Stimulated activated CD4-positive, alpha-beta T cell treated with anti-CD3 and anti-CD28 coated beads, Interleukin-4, amount 100 ng/mL, for 4 hours (primary cell): ENCODE measurements at regions not wholly inside any gene's neighbourhood (a gene's known extent, or its start where the extent isn't known, plus 50 kb on each side); places are given as distances from the start of the nearest gene placed in this dataset.

ENCODE experiments used
- DNase-seq, 2 experiments: peaks; one replicate each; pipeline ENCODE4 v3.0.0-alpha.2; 2020

DNA sequence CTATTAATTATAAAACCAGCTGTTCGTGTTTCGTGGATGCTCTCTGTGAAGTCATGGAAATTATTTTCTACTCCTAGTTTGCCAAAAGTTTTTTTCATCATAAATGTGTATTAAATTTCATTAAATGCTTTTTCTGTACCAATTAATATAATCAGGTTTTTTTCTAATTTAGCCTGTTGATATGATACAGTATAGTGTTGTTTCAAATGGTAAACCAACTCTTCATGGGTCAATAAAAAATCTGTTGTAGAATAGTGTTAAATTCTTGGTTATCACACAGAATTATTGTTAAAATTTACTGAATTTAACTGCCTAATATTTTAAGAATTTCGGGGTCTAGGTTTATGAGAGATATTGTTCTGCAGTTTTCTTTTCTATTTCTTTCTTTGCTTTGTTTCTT lies 505.9 kb upstream of the MANEA start:
- DNase-seq = no peak

DNA sequence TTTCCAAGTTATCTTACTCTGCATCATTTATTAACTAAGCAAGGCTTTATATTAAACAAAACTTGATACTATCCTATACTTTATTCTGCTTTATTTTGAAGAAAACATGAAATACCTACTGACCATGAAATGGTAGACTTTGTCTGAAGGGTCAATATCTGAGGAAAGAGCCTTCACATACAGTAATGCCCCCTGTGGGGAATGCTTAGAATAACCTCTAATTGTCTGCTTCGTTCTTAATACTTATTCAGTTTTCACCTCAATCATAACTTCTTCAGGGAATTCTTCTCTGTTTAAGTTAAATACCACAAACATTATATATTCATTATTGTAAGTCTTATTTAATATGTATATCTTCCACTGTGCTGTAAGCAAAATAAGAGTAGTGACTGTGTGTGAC lies 498.9 kb upstream of the MANEA start:
- DNase-seq = no peak

DNA sequence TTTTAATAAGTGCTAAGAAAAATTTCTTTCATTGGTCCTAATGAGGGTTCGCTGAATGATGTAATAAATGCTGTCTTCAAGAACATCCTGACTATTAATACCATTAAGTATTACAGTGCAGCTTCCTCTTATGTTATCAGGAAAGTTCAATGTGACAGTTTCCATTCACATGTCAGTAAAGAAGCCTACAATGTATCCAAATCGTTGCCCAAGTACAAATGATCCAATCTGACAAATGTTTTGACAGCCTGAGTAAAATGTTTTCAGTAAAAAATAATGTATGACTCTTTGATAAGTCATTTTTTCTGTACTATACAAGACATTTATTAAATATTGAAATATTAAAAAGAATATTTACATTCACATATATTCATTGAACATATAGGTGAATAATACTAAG lies 496.1 kb upstream of the MANEA start:
- DNase-seq = no peak

DNA sequence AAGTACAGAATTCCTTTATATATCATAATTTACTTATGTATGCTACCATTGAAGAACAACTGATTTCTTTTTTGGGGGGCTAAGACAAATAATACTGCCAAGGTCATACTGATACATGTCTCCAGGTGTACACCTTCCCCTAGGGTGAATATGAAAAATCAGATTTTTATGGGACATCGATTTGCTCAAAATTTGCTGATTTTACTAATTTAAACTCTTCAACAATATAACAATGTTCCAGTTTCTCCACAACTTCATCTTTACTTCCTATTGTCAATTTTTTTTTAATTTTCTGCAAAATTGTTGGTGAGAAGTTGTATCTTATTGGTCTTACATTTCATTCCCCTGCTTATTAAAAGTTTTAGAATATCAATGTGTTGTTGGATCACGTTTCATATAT lies 495.4 kb upstream of the MANEA start:
- DNase-seq = no peak

DNA sequence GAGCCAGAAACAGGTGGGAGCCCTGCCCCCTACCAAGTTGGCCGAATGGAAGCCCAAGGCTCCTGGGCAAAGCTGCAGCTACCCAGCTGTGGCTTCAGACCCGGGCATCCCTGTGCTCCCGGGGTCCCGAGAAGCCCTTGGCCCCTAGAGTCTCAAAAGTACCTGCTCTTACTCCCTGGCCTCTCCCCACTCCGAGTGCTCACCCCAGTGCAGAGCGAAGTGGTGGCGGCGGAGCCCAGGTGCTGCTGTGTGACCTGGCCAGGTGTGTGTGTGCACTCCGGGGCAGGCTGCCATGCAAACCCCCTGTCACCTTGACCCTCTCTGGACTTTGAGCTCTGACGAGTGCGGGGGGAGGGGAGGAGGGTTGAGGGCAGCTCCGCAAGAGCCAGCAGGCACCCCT lies 493.8 kb upstream of the MANEA start:
- no peak for DNase-seq

DNA sequence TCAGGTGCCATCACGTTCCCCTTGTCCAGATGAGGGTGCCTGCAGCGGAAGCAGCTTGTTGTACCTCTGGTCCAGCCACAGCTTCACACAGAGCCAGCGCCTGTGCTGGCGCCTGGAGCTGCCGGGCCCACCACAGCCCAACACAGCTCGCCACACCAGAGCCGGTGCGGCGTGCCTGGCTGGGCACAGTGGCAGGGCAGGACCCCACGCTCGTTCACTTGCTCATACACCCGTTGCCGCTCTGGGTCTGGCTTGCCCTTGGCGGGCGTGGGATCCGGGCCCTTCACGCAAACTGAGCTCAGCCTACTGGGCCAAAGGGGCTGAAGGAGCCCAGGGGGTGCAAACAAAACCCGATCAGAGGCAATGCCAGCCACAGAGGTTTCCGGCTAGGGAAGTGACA lies 492.5 kb upstream of the MANEA start:
- no peak for DNase-seq

DNA sequence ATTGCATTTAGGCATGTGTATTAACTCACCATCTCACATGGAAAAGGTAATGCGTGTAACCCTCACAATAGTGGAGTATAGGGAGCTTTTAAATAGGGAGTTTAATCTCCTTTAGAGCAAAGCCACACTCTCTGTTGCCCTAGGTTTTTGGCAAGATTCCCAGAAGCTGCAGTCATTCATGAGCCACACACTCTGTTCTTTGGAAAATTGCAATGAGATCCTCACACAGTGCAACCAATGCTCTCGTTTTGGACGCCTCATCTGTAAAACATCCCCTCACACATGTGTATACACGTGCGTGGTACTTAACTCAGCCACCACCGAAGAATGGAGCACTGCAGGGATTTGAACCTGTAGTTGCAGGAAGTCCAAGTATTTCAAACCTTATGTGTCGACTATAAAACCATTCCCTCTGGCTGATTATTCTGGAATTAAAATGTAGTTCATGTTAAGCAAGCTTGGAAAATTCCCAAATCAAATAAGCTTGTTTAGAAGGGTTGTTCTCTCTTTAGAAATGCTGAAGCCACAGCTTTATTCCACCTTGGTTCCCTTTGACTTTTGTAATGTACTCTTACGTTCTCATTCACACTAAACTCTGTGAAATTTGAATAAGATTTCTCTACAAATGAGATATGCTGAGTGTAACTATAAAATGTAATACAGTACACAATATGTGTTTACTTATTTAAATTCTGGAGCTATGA lies 489.8 kb upstream of the MANEA start:
- no peak for DNase-seq

DNA sequence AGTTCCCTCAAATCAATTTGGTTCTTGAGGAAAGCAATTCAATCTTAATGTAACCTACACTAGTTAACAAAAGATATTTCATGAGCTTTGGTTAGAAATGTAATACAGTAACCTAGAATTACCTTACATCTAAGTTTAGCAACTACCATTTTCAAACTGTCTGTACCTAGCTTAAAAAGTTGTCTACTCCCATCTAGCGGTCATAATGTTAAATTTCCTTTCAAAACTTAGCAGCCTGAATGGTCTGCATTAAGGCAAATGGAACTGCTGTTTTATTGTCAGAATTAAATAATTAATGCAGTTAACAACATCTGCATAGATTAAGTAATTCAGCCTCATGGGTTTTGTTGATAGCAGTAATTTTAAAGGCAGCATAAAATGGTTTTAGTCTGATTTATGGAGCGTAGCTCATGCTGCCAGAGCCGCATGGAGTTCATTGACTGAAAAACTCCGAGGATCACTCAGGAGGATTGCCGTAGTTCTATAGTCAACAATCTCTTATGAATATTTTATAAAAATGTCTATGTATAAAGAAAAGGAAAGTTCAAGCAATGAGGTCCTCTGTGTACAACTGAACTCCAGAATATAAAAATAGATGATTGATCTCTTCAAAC lies 485.4 kb upstream of the MANEA start:
- DNase-seq = no peak

DNA sequence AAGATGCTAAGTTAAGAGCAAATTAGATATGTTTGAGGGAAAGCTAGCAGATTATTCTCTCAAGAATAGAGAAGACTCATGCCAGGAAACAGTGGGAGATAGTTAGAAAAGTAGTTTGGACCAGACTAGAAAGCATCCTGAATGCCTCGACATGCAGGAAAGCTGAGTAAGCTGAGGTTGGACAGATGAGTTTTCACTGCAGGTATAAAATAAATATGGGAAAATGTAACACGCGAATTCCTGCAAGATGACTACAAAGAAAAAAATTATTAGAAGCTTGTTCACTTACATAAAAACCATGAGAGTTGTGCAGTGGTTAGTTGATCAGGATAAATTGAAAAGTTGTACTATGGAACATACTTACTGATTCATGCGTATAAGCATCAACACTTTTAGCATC lies 484.2 kb upstream of the MANEA start:
- no peak for DNase-seq

DNA sequence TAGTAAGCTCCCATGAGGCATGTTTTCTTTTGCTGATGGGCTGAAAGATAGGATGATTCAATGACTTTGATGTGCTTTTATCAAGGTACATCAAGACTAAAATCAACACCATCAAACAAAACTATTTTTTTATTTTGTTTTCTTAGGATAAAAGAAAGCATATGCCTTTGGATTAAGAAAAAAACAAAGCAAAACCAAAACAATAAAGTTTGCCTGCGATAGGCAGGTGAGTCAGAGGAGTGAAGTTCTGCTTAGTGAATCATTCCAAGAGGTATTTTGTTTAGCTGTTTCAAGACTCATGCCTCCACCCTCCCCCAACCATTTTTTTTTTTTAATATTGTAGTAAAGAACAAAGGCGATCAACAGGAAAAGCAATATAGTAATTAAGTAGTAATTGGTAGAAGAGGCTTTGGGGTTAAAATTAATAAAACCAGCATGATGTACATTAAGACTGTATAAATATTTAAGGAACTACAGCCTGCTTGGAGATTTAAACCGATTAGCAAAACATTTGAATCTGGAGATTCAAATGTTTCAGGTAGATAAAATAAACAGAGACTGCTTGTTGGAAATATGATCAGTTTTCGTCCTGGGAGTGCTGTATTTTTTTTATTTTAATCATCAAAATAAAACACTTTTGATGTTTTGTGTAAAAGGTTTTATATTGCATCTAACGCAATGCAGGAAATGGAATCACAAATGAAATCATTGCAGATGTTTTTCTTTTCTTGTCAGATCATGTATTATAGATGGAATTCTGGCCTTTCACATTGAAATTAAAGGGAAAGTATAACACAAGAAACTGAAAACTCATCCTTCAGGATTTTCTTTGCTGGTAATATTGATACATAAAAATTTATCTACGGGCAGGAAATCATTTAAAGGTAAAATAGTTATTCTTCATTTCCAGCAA lies 482.3 kb upstream of the MANEA start:
- no peak for DNase-seq

DNA sequence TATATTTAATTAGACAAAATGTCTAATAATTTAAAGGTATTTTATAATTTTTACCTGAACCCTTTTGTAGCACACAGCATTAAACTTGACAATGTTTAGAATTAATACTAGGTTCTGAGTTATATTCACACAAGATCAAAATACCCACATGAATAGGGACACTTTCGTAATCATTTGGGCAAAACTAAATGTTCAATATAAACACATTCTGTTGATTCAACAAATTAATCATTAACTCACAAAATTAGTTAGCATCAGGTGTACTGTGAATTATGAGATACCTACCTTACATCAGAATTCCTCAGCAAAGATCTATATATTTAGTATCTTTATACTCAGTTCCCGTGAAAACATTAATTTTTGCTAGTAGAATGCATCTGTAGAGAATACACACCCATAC lies 481.5 kb upstream of the MANEA start:
- no peak for DNase-seq

DNA sequence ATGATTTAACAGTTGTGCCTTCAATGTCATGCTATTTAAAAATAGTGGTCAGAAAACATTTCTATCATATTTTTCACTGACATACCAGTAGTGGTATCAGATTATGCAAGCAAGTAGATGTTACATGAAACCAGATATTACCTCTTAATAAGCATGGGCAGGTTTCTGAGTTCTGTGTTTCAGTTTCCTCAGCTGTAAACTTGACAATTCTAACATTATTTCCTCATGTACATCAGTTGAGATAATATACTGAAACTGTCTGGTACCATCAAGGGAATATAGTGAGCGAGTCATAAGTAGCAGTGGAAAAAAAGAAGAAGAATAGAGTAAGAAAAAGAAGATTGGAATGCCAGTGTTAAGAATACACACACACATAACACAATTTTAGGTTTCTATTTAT lies 477.9 kb upstream of the MANEA start:
- DNase-seq = no peak

DNA sequence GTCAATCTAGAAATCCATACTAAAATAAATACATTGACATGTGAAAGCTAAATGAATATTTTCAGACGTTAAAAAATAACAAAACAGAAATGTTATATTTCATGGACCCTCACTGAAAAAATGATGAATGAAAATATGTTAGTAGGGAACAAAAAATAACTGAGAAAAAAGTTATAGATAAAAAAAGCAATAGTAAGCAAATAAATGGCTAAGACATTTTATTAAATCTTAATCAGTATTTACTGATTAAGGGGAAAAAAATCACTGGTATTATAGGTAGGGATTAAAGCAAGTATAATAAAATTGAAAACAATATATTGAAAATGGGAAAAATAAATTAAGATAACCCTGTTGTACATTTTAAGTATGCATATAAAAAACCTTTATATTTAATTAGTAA lies 468.1 kb upstream of the MANEA start:
- DNase-seq = no peak

DNA sequence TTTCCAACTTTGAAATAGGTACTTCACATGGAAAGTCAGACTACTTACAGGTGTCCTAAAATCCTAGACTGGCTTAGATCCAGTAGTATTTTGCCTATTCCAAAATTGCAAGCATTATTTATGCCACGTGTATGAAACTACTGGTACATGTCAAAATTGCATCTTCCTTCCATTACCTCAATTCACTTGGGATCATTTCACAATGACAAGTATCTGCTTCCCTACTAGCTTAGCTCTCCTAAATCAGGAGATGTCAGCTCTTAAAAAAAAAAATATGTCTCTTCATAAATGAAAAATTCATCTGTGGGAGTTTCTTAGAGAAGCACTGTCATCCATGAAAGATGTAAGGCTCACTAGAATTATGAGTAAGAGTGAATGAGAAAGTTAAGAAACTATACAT lies 466.6 kb upstream of the MANEA start:
- DNase-seq = no peak

DNA sequence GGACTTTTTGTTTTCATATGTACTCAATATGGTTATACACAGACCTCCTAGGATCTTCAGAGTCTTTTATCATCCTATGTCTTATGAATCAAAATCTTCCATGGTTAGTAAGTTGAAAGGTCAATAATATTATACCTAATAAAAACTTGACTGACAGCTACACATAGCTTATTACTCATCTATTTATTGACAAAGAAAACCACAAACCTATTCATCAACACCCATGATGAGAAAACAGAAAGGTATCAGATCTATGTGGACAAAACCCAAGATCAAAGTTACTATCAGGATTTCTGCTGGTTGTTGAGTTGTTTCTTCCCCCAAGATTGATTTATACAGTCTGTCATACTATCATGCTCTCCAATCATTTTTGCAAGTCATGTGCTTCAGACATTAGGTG lies 460.1 kb upstream of the MANEA start:
- DNase-seq = no peak

DNA sequence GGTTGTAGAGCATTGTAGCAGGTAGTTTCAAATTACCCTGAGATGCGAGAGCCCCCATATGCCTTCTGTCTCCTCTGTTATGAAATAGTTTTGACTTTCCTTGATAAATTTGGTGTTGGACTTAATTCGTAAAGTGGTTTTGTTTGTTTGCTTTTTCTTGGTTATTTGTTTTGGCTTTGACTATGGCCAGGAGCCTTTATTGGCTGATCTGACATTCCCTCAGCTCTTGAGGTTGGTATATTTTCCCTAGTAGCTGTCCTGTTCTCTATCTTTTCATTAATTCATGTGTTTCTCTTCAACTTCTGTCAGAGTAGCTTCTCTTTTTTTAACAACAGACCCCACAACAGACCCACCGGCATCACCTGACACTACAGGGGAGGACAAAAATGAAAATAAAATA lies 457.4 kb upstream of the MANEA start:
- no peak for DNase-seq

DNA sequence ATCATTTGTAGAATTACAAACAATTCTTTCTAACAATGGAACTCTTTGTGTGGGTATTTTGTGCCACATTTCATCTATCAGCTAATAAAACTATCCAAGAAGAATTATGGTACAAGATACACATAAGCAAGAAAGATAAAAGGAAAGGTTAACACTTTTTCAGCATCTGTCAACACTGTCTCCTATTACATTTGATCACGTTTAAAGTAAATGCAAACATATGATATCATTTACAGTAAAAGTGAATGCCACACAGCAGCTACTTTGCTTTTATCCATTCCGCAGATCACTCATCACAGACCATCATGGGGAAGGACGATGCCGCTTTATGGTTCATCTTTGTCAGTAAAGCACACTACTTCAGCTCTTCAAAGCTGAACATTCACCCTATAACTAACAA lies 456.4 kb upstream of the MANEA start:
- DNase-seq = no peak

DNA sequence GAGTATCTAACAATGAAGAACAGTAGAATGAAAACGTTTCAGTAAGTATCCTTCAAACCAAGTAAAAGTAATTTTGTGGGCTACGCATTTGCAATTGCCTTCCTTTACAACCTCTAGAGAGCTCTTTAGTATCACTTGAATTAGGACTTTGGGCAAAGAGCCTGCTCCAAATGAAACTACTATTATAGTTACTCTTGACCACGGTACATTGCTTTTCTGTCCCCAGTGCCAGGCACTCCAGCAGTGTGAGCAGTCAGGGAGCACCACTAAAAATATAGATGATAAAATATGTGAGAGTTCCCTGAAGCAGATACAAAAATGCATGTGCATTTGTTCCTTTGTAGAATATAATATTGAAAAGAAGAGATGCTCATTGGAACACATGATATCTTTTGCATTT lies 450.1 kb upstream of the MANEA start:
- DNase-seq = no peak

DNA sequence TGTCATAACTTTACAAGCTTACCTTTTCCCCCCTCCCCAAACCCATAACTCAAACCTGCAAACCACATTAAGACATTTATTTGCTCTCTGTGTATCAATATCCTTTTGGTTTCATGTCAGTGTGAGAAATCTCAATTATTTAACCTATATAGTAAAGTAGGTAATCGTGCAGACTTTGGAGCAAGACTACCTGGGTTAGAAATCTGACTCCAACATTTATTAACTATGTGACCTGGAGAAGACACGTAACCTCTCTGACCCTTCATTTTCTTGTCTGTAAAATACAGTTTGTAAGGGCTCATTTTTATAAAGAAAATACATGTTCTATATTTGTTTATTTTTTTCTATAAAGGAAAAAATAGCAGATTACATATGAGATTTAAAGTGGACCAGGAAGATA lies 448.9 kb upstream of the MANEA start:
- DNase-seq = no peak

DNA sequence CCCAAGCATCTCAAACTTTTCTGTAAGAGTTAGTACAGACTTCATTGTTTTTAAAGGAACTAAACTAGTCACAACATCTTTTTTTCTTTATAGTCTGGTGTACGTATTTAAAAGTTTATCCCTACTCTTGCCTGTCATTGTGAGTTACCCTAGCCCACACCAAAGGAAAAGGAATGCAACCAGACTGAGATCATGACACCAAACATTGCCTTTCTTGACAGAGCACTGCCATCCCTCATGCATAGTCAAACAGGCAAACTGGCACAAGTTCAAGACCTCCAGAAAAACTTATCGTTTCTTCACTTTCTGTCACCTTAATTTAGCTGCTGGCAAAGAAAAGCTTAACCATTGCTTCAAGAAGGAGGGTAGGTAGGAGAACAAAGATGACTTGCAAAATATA lies 448.4 kb upstream of the MANEA start:
- no peak for DNase-seq

DNA sequence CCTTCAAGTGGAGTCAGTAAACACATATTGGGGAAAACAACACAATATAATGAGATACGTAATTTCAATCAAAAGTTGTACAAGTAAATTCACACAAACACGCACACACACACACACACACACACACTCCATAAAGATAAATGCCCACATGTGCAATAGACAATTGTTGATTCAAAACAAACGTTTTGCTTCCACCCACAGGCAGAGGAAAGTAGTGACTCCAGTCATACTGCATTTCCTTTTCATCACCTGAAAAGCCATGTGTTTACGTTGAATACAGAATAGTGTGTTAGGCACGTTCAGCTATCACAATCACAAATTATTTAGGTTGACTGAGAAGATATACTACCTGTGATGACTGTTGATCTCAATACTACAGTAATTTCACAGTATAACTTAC lies 443.8 kb upstream of the MANEA start:
- no peak for DNase-seq

DNA sequence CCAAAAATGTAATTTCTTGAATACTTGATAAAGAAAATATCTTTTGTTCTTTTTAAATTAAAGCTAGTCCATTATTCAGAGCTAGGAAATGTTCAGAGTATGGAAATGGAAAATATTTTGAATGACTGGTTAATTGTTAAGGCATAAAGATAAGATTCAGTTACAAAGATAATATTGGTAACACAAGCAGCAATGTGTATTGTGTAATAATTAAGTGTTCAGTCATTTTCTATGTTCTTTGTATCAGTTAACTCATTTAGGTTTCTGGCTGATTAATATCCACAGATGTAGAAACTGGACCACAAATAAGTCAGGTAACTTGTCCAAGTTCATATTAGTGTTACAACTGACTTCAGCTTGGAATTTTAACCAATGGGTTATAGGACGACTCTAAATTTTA lies 442.2 kb upstream of the MANEA start:
- DNase-seq = no peak

DNA sequence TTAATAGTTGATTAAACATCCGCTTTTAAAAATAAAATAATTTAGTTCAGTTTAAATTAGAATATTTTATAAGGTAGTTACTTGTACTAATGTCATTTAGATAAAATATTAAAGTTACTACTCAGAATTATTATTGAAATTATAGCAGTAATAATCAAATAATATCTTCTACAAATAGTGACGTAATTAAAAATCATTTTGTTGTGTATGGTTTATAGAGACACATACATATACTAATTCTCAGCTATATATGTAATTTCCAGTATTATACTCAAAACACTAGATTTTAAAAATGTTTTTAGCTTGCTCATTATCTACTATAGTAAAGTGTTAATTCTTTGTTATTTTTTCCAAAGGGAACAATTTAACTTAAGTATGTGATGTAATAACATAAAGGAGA lies 435.2 kb upstream of the MANEA start:
- no peak for DNase-seq

DNA sequence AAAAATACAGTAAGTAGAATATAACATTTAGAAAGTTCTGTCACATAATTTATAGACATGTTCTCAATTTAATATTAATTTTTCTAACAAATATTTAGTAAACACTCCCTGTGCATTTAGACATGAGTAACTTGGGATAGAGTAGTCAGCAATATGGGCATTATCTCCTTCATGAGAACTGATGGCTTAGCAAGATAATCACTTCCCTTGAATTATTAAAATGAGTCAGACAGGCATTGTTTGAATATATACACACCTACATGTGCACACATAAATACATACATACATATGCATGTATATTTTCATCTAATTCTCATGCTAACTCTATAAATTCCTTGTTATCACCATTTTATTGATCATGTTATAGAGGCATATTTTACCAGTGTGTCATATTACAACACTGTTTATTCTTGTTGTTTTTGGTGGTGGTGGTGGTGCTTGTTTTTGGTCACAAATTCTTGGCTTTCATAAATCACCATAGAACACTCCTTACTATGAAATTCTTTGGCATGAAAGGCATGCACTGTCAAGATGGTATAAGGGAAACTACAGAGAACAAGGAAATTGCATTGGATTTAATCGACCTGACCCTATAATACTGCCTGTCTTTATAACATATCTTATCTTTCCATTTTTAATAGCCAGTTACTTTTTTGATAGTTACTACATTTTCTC lies 434.5 kb upstream of the MANEA start:
- no peak for DNase-seq
